Mesothelial cell of epicardium (in vitro differentiated cells): ENCODE measurements at regions not wholly inside any gene's neighbourhood (a gene's known extent, or its start where the extent isn't known, plus 50 kb on each side); places are given as distances from the start of the nearest gene placed in this dataset.

Source experiments
- DNase-seq, 2 experiments: peaks; one replicate each; pipeline ENCODE4 v3.0.0; 2021; ENCODE audit warnings: low spot score in 2 of 2; ENCODE audit not compliant: unreplicated experiment in 2 of 2
- H3K27ac Mint-ChIP-seq: 2 replicates; pipeline ENCODE4 v1.8.0; 2021; ENCODE audit warnings: mixed read lengths
- H3K27me3 Mint-ChIP-seq: 2 replicates; pipeline ENCODE4 v1.8.0; 2021; ENCODE audit warnings: low read depth, mixed read lengths
- H3K36me3 Mint-ChIP-seq: 2 replicates; pipeline ENCODE4 v1.8.0; 2021; ENCODE audit warnings: mixed read lengths
- H3K4me1 Mint-ChIP-seq: 2 replicates; pipeline ENCODE4 v1.8.0; 2021; ENCODE audit warnings: mixed read lengths
- H3K4me3 Mint-ChIP-seq: 2 replicates; pipeline ENCODE4 v1.8.0; 2021; ENCODE audit warnings: mild to moderate bottlenecking, moderate library complexity, mixed read lengths
- H3K9me3 Mint-ChIP-seq: 2 replicates; pipeline ENCODE4 v1.8.0; 2021; ENCODE audit warnings: mixed read lengths
- CTCF ChIP-seq: fragments of 200-600 bp; sonication (generic); IDR thresholded peaks from one replicate; pipeline ENCODE4 v1.5.0; 2021; ENCODE audit warnings: antibody characterized with exemption; ENCODE audit not compliant: unreplicated experiment

DNA sequence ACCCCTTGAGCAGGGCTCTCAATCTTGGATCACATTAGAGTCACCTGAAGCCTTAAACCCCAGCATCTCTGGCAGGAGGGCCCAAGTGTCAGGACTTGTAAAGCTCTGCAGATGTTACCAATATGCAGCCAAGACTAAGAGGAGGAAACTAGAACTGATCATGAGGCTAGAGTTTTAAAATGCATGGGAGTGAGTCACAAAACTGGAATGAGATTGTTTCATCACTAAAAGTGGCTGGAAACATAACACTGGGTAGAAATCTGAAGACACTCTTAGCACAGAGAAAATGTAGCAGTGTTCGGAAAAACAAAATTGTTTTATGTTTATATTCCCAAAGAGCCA, 63.3 kb upstream of the GHITM start:
- H3K4me3 Mint-ChIP-seq = no peak overlapping the region
- DNase-seq = no peak
- no peak for TF ChIP-seq CTCF
- H3K27ac Mint-ChIP-seq = peak overlapping the region; percentile 5
- H3K4me1 Mint-ChIP-seq = no peaks in the 10 kb centered on the region
- H3K36me3 Mint-ChIP-seq = no peaks in the 10 kb centered on the region
- no peaks in the 10 kb centered on the region for H3K9me3 Mint-ChIP-seq
- no peaks in the 10 kb centered on the region for H3K27me3 Mint-ChIP-seq

- no peaks in the 10 kb centered on the region for H3K27me3 Mint-ChIP-seq
- no peaks in the 10 kb centered on the region for H3K36me3 Mint-ChIP-seq
- H3K4me1 Mint-ChIP-seq = no peaks in the 10 kb centered on the region
- TF ChIP-seq CTCF = no peak
- H3K9me3 Mint-ChIP-seq = no peaks in the 10 kb centered on the region
- H3K27ac Mint-ChIP-seq = no peak overlapping the region
- no peak for DNase-seq
- H3K4me3 Mint-ChIP-seq = no peak overlapping the region
Measured at GRCh38 chr10:84076540-84077195, 62.6 kb upstream of the GHITM start.

GRCh38 chr10:84077768-84078167, 61.5 kb upstream of the GHITM start:
- DNase-seq = no peak
- Mint-ChIP-seq H3K27me3 (peaks cover 4% of the 10 kb centered on the region), H3K9me3 (no peaks in the 10 kb centered on the region), H3K4me1 (no peaks in the 10 kb centered on the region), H3K4me3 (no peak overlapping the region), H3K27ac (no peak overlapping the region), H3K36me3 (no peaks in the 10 kb centered on the region)
- no peak for TF ChIP-seq CTCF

- Mint-ChIP-seq H3K9me3 (peaks cover 7% of the 10 kb centered on the region), H3K4me1 (no peaks in the 10 kb centered on the region), H3K36me3 (no peaks in the 10 kb centered on the region), H3K27me3 (peaks cover 6% of the 10 kb centered on the region), H3K4me3 (no peak overlapping the region), H3K27ac (no peak overlapping the region)
- DNase-seq = no peak
- no peak for TF ChIP-seq CTCF
Measured at GRCh38 chr10:84078771-84079170, 60.5 kb upstream of the GHITM start.

DNA sequence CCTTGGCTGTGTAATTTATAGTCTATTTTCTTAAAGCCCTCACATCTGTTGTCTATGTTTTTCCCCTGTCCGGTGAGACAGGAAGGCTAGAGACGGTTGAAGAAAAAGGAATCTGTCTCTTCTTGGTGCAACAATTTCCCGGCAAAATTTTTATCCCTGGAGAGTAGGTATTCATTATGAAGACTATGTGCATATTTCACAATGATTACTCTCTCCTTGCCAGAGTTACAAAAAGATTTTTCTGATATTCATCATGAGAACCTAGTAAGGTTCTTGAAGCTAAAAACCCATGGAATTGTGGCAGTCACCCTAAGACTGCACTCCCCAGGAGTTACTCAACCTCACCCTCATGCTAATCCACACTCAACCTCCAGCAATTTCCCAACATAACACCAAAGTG, 55.0 kb upstream of the GHITM start:
- H3K27ac Mint-ChIP-seq = no peak overlapping the region
- peaks cover 9% of the 10 kb centered on the region for H3K27me3 Mint-ChIP-seq
- H3K36me3 Mint-ChIP-seq = no peaks in the 10 kb centered on the region
- TF ChIP-seq CTCF = no peak
- H3K4me1 Mint-ChIP-seq = no peaks in the 10 kb centered on the region
- no peak overlapping the region for H3K4me3 Mint-ChIP-seq
- peaks cover 17% of the 10 kb centered on the region for H3K9me3 Mint-ChIP-seq
- no peak for DNase-seq

DNA sequence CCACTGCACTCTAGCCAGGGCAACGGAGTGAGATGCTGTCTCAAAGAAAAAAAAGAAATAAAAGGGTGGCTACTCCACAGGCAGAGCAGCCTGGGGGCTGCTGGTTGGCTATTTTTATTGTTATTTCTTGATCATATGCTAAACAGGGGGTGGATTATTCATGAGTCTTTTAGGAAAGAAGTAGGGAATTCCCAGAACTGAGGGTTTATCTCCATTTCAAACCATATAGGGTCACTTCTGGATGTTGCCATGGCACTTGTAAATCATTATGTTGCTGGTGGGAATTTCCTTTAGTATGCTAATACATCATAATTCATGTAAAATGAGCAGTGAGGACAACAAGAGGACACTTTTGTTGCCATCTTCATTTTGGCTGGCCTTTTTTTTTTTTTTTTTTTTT, 52.1 kb upstream of the GHITM start:
- no peaks in the 10 kb centered on the region for H3K36me3 Mint-ChIP-seq
- no peak for DNase-seq
- no peaks in the 10 kb centered on the region for H3K4me1 Mint-ChIP-seq
- no peak overlapping the region for H3K4me3 Mint-ChIP-seq
- H3K9me3 Mint-ChIP-seq = peaks cover 17% of the 10 kb centered on the region
- H3K27ac Mint-ChIP-seq = no peak overlapping the region
- no peak for TF ChIP-seq CTCF
- H3K27me3 Mint-ChIP-seq = peaks cover 9% of the 10 kb centered on the region
